ENCODE measurements at regions not wholly inside any gene's neighbourhood (a gene's known extent, or its start where the extent isn't known, plus 50 kb on each side); places are given as distances from the start of the nearest gene placed in this dataset.

DNA sequence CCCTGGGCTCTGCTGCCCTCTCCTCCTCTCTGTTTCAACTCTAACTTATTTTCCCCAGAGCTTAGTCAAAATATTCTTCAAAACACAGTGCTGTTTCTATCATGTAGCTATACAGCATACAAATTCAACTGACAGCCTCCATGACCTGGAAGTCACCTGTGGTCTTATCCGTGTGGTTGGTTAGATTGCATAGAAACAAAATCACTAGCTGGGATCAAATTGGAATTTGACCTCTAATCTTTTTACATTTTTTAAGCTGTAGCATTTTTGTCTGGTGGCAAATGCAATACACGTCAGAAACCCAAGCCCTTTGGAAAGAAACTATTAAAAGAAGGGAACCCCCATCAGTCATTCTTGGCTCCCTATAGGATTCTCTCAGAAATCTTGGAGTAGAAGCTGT is 57.3 kb downstream of the ABCC12 start:
- TF ChIP-seq POLR2AphosphoS5 (IDR thresholded peaks at IDR 0.05) = no peak
- no peak for TF ChIP-seq CTCF (IDR thresholded peaks at IDR 0.05)
